DMS114 treated with DMSO at 0.1 percent for 48 hours (cell line): ENCODE measurements at regions not wholly inside any gene's neighbourhood (a gene's known extent, or its start where the extent isn't known, plus 50 kb on each side); places are given as distances from the start of the nearest gene placed in this dataset.

Experiments
- DNase-seq: peaks from one replicate; lab custom pipeline; 2025; ENCODE audit not compliant: unreplicated experiment; lab: John Stamatoyannopoulos, UW

DNA sequence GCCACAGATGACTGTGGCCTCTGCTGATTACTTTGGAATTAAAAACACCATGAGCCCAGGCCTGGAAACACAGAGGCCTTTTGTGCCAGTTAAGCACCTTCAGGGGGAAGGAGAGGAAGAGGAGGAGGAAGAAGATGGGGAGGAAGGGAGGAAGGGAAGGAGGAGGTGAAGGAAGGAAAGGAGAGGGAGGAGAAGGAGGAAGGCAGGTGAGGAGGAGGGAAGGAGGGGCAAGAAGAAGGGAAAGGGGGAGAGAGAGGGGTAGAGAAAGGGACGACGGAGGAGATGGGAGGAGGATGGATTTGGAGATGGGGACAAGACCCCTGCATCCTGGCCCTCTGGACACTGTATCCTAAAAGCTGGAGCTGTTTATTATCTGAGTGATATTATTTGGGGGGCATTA, 231.0 kb downstream of the UQCRFS1 start:
- DNase-seq, result no peak

DNA sequence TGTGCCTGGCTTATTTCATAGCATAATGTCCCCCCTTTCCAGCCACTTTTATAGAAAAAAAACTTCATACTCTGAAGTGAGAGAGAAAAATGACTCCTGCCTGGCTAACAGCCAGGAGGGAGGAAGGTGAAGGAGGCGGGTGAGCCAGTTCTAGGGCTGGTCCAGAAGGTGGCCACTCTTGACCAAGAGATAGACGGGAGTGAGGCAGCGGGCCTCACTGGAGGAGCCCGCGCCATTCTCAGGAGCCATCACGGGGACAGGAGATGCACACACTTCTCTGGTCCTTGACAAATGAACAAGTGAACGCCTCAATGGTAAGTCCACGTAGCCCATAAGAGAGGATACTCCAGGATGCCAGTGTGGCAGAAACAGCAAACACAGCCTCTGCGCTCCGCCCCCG, 231.4 kb downstream of the UQCRFS1 start:
- no peak for DNase-seq

DNA sequence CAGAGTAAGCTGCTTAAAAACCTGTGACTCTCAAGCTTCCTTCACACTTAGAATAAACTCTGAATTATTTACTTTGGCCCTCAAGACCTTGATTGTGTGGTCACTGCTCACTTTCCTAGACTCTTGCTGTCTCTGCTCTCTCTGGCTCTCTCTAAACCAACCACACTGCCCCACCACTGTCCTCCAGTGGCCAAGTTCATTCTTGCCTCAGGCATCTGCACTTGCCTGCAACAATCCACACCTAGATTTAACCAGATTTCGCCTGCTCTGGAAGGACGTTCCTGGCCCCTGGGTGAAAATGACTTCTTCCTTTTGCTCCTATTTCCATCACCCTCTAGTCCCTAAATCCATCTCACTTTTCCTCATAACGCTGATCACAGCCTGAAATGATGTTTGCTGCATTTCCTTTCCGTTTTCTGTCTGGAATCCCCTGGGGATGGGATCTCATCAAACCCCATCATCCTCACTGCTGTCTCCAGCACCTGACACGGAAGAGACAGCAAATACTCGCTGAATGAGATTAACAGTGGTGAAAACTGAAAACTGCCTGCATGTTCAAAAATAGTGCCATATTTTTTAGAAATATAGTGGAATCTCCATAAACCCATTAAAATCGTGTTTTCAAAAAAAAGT, 232.6 kb downstream of the UQCRFS1 start:
- no peak for DNase-seq

DNA sequence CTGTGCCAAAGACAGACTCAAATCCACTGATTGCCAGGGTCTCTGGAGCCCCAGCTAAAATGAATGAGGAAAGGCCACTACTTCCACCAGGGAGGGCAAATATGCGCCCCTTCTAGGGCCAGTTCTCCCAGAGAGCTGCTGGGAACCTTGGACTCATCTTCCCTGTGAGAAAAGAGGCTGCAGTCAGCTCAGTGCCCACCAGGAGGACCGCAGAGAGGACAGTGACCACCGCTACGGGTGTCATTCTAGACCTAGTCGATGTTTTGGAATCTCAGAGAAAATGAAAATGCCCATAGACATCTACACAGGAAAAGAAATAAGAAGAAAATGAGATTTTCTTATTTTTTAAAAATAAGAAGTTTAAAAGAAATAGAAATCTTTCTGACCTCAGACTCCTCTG, 235.1 kb downstream of the UQCRFS1 start:
- no peak for DNase-seq

DNA sequence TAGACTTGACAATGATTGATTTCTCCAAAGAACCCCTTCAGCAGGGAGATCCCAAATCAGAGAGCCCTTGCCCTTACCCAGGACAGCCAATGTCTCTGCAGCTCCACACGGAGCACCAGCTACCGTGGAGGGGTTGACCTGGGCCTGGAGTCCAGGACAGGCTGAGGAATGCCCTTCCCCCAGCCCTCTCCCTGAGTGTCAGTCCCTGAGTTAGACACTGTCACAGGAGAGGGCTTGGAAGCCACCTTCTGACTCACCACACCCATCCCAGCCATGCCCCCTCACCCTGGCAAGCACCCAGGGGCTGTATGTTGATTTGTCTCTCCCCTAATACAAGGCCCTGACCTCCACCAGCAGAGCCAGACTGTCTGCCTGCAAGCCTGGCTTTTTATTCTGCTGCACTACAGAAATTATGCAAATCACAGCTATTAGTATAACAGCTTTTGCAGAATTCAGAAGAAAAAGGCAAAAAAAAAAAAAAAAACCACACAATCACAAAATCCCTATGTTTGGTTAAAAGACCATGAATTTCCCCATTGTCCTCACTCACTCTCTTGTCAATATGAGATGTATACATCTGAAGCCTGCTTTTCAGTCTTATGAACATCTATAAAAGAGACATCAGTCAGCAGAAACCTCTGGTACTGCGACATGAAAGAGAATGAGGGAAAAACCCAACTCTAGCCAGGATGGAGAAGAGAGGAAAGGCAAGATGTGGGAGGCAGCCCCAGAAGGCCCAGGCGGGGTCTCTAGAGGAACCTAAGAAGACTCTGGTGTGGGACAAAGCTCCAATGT, 240.7 kb downstream of the UQCRFS1 start:
- DNase-seq, result no peak

DNA sequence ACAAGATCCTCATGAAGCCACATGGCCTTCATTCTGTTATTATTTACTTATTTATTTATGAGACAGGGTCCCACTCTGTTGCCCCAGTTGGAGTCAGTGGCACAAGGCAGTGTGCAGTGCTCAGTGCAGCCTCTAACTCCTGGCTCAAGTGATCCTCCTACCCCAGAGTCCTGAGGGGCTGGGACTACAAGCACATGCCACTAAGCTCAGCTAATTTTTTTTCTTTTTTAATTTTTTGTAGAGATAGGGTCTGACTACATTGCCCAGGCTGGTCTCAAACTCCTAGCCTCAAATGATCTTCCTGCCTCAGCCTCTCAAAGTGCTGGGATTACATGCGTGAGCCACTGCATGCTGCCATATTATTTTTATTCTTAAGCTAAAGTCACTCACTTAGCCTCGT, 241.4 kb downstream of the UQCRFS1 start:
- no peak for DNase-seq

DNA sequence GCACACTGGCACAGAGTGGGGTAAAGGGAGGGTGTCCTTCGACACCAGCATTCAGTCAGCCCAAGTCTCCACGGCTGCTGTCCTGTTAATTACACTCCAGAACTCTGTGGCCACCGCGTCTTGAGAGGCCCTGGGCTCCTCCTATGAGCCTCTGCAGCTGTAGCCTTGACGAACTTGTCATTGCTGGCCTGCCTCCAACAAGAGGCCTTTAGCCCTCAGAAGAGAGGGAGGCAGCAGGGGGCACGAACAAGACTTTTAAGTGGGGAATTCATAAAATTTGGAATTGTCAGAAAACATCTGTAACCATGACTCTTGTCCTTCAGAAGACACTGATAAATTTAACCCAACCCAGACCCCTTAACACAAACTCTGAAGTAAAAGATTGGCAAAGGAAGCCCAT, 241.9 kb downstream of the UQCRFS1 start:
- no peak for DNase-seq

DNA sequence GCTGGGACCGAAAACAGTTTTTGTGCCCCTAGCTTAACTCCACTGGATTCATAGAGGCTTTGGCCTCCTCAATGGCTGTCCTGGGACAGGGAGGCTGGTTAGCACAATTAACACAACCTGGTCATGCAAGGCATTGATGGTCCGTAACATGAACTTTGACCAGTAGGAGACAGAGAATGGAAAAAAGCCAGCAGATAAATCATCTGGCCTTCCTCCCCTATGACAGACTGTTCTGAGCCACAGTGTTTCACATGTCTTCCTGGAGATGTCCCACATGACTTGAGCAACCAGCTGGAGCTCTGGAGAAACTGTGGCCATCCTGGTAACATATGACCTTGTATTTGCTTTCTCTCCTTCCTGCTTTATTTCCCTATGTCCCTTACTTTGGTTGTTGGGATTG, 244.2 kb downstream of the UQCRFS1 start:
- no peak for DNase-seq

DNA sequence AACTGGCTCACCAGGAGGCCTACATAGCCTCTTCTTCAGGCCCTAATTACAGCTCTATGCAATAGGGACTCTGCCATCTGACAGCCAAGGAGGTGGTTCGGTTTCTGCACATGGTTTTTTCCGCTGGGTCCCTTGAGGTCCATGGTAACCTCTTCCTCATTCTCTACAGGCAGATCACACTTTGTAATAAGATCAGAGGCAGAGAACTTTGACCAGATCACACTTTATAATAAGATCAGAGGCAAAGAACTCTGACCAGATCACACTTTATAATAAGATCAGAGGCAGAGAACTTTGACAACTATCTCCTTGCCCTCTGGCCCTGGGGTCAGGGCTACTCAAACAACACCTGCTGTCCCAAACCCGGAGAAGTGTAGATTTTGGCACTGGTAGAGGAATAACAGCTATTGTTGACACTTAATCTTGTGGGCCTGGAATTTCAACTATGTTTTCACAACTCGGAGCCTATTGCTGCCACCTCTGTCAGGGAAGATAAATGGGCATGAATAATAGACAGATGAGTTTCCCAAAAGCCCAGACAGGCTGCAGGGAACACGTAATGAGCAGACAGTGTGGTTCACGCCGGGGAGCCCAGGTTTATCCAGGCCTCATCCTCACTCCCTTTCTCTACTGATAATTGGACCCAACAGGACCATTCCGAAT, 246.1 kb downstream of the UQCRFS1 start:
- no peak for DNase-seq

DNA sequence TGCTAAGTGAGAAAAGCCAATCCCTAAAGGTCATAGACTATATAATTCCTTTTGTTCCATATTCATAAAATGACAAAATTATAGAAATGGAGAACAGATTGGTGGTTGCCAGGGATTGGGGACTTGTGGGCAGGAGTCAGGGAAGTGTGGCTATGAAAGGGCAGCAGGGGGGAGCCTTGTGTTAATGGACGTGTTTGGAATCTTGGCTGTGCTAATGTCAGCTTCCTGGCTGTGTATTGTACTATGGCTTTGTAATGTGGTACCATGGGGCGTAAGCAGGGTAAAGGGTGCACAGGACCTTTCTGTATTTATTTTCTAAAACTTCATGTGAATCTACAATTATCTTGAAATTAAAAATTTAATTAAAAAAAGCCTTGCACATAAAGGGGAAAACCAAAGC, 248.5 kb downstream of the UQCRFS1 start:
- DNase-seq, result no peak

DNA sequence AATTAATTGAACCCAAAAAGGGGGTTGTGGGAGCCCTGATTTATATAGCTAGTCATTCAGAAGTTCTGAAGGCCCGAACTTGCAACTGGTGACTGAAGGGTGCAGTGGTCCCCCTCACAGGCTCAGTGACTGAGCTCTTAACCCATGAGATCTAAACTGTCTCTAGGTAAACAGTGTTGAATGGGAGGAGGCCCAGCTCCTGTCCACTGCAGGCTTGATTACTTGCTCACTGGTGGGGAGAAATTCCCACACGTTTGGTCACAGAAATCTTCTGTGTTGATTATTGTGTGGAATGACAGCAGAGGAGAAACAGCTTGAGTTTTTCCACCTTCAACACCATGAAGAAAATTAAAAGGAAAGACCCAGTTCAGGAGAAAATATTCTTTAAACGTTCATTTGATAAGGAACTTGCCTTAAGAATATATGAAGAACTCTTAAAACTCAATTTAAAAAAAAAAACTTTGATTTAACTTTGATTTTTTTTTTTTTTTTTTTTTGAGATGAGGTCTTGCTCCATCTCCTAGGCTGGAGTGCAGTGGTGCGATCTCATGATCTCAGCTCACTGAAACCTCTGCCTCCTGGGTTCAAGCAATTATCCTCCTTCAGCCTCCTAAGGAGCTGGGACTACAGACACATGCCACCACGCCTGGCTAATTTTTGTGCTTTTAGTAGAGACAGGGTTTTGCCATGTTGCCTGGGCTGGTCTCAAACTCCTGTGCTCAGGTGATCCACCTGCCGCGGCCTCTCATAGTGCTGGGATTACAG, 249.3 kb downstream of the UQCRFS1 start:
- no peak for DNase-seq

DNA sequence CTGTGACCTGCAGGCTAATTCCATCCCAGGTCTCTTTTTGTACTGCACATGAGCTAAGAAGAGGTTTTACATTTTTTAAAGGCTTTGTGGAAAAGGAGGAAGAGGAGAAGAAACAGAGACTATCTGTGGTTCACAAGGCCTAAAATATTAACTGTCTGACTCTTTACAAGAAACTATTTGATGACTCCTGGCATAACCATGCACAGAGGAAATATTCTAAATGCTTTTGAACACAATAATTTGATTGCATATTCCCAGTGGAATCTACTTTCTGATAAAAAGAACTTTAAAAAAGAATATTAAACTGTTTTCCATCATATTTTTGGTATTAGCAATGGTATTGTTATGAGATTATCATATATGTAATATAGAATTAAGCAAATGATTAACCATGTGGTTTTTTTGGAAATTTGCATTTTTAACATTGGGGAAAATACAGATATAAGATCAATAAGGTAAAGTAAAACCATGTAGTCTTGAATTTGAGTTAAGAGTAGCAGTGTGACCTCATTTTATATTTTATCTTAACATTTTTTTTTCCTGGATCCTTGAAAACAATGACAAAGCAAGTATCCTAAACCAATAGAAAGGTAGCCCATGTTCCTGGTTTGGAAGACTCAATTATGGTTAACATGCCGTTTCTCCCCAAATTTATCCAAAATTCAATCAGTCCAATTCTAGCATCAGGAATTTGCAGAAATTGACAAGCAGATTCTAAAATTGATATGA, 251.0 kb downstream of the UQCRFS1 start:
- DNase-seq, result no peak

DNA sequence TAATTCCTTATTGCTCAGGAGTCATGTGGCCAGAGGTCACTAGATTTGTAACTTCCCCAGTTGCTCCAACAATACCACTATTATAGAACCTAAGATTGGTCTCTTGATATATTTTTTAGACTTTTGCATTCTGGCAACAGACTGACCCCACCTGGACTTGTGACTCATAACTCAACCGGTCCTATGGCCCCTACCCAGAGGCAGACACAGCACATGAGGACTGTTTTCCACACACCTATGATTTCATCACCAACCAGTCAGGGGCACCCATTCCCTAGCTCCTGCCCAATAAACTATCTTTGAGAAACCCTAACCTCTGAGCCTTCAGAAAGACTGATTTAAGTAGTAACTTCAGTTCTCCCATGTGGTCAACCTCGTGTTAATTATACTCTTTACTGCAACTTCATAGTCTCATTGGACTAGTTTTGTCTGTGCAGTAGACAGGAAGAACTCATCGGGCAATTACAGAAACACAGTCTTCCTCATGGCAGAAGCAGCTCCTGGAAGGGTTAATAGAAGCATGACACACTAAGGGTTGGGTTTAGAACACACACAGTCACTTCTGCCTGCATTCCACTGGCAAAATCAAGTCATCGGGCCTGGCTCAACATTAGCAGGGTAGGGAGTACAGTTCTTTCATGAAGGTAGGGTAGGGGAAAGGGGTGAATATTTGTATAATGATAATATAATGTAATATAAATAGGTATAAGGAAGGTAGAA, 251.8 kb downstream of the UQCRFS1 start:
- DNase-seq, result no peak

DNA sequence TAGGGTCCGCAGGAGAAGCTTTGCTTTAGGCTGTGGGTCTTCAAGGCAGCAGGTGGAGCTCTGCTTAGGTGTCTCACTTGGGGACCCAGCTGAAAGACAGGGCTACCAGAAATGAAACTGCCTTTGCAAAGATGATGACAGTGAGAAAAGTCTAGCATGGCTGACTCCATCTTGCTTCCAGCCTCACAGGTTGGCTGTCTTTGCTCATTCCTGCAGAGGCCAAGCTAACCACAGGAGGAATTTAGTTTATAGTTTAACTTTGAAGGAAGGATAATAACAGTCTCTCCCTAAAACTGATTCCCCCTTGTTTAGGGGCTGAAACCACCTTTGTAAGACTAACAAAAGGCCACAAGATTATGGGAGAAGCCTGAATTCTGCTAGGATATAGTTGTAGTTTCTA, 252.4 kb downstream of the UQCRFS1 start:
- DNase-seq, result no peak

DNA sequence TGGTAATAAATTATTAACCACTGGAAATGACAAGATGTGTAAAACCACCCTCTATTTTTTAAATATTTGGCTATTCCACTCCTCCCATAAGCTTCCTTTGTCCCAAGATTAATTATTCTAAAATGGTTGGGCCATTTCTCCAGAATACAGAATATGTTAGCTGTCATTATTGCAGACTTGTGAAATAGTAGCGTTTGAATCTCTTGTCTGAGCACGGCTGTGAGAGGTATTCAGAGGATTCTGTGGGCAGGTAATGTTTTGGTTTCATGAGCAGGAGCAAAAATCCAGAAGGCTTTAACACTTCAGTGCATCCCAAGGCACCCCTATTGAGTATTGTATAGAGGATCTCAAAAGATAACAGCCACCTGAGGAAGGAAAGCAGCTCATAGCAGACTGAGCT, 256.0 kb downstream of the UQCRFS1 start:
- DNase-seq, result no peak

DNA sequence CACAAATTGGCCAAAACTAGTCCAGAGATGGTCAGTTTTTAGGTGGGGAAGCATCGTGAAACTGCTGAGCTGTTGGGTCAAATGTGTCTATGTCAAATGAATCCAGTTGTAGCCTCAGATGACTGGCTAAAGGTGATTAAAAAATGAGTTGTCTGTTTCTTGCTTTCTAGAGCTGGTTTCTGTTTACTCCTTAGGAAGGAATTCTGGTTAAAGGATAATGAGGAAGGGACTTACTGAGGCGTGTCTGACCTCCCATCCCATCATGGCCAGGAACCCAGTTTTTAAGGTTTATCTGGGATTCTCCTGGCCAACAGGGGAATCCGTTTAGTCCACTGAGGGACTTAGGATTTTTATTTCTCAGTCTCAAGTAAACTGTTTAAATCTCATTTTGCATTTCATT, 256.5 kb downstream of the UQCRFS1 start:
- no peak for DNase-seq

DNA sequence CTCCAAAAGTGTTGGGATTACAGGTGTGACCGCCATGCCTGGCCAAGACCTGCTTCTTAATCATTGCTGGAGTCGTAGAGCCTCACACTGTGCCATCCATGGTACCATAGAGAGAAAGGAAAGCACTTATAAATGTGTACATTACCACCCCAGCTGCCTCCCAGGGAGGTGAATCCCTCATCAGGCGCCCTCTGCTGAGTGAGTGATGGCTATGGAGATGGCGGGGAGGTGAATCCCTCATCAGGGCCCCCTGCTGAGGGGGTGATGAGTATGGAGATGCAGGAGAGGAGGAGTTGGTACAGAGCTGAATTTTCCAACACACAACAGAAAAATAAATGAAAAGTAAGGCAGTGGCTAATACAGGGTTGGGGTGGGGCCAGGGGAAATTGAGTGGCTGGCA, 263.4 kb downstream of the UQCRFS1 start:
- DNase-seq, result no peak

DNA sequence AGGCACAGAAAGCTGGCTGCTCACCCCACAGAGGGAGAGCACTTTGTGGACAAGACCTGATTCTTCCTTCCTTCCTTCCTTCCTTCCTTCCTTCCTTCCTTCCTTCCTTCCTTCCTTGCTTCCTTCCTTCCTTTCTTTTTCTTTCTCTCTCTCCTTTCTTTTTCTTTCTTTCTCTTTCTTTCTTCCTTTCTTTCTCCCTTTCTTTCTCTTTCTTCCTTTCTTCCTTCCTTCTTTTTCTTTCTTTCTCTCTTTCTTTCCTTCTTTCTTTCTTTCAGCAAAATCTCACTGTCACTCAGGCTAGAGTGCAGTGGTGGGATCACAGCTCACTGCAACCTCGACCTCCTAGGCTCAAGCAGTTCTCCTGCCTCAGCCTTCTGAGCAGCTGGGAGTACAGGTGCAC, 263.9 kb downstream of the UQCRFS1 start:
- no peak for DNase-seq

DNA sequence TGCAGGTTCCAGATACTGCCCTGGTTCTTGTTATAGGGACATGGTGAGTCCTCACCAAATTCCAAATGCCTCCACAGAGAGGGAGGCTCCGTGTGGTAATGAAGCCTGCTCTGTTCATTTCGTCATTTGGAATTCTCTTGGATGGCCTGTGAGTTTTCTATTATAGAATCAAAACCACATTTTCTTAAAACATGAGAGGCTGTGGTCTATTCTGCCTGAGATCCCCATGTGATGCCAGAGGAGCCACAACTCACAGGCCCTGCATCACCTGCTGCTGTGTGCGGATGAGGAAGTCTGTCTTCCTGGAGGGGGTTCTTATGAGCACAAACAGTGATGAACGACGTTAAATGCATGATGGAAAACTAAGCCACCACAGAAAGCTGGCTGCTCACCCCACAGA, 264.4 kb downstream of the UQCRFS1 start:
- no peak for DNase-seq

DNA sequence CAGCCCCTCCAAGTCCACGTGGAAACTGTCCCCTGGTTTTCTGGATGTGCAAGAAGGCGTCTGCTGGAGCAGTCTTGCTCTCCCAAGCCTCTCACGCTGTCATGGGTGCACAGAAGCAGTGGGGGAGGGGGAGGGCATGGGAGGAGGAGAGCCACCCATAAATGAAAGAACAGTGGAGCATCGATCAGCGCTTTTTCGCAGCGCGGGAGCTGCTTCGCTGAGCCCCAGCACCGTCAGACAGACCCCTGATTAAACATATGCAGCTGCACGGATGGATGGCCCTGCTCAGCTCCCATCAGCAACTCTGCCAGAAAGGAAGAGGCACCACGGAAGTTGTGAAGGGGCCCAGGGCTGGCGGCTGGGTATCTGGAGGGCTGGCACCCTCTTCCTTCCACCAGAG, 264.9 kb downstream of the UQCRFS1 start:
- no peak for DNase-seq
